ENCODE measurements at regions not wholly inside any gene's neighbourhood (a gene's known extent, or its start where the extent isn't known, plus 50 kb on each side); places are given as distances from the start of the nearest gene placed in this dataset.
A peak's percentile ranks its signal among the peaks of the same experiment; 100 is the strongest.
"Not testable (repeated sequence)": the region's sequence is repeated elsewhere in the genome, so short reads cannot be mapped to it uniquely, and the experiment has no call there.

GRCh38 chr6:115054242-115054641, 711.4 kb upstream of the HS3ST5 start (continued):
- TF ChIP-seq, protein P1, sequence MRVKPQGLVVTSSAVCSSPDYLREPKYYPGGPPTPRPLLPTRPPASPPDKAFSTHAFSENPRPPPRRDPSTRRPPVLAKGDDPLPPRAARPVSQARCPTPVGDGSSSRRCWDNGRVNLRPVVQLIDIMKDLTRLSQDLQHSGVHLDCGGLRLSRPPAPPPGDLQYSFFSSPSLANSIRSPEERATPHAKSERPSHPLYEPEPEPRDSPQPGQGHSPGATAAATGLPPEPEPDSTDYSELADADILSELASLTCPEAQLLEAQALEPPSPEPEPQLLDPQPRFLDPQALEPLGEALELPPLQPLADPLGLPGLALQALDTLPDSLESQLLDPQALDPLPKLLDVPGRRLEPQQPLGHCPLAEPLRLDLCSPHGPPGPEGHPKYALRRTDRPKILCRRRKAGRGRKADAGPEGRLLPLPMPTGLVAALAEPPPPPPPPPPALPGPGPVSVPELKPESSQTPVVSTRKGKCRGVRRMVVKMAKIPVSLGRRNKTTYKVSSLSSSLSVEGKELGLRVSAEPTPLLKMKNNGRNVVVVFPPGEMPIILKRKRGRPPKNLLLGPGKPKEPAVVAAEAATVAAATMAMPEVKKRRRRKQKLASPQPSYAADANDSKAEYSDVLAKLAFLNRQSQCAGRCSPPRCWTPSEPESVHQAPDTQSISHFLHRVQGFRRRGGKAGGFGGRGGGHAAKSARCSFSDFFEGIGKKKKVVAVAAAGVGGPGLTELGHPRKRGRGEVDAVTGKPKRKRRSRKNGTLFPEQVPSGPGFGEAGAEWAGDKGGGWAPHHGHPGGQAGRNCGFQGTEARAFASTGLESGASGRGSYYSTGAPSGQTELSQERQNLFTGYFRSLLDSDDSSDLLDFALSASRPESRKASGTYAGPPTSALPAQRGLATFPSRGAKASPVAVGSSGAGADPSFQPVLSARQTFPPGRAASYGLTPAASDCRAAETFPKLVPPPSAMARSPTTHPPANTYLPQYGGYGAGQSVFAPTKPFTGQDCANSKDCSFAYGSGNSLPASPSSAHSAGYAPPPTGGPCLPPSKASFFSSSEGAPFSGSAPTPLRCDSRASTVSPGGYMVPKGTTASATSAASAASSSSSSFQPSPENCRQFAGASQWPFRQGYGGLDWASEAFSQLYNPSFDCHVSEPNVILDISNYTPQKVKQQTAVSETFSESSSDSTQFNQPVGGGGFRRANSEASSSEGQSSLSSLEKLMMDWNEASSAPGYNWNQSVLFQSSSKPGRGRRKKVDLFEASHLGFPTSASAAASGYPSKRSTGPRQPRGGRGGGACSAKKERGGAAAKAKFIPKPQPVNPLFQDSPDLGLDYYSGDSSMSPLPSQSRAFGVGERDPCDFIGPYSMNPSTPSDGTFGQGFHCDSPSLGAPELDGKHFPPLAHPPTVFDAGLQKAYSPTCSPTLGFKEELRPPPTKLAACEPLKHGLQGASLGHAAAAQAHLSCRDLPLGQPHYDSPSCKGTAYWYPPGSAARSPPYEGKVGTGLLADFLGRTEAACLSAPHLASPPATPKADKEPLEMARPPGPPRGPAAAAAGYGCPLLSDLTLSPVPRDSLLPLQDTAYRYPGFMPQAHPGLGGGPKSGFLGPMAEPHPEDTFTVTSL (CRISPR knock-in tag; IDR thresholded peaks at IDR 0.05; ENCODE audit: borderline replicate concordance): peak; percentile 36; the same call in 1 of the 2 replicates
- TF ChIP-seq ATF2 (CRISPR knock-in tag; IDR thresholded peaks at IDR 0.05) (0 out of 2 replicates have a peak, but pooled peaks have one; percentile 25), NR2F6 (IDR thresholded peaks at IDR 0.05) (0 out of 2 replicates have a peak, but pooled peaks have one; percentile 16), ARID5B (CRISPR knock-in tag; IDR thresholded peaks at IDR 0.05) (peak; percentile 53)
- TF ChIP-seq NR2F6 (CRISPR knock-in tag; IDR thresholded peaks at IDR 0.05): not testable (repeated sequence)

Measured in HepG2 (cell line).